ENCODE measurements at regions not wholly inside any gene's neighbourhood (a gene's known extent, or its start where the extent isn't known, plus 50 kb on each side); places are given as distances from the start of the nearest gene placed in this dataset.
"Not testable (repeated sequence)": the region's sequence is repeated elsewhere in the genome, so short reads cannot be mapped to it uniquely, and the experiment has no call there.

GRCh38 chrX:46235778-46236177, 309.4 kb downstream of the ZNF674 start:
- TF ChIP-seq CTCF (IDR thresholded peaks at IDR 0.05; ENCODE audit: poor library complexity, severe bottlenecking): no peak
- ATAC-seq (ENCODE audit: low read depth) (no peak), DNase-seq (ENCODE audit: low spot score) (no peak)
- no peaks in the 10 kb centered on the region for H3K9me3 ChIP-seq (ENCODE audit: severe bottlenecking)
- no peaks in the 10 kb centered on the region for H3K4me1 ChIP-seq (ENCODE audit: insufficient read depth, poor library complexity, severe bottlenecking)
- no peaks in the 10 kb centered on the region for H3K36me3 ChIP-seq (ENCODE audit: low read depth)
- H3K27me3 ChIP-seq (ENCODE audit: insufficient read depth, poor library complexity, severe bottlenecking): no peaks in the 10 kb centered on the region
- no peak overlapping the region for H3K4me3 ChIP-seq (ENCODE audit: severe bottlenecking)
- H3K27ac ChIP-seq (ENCODE audit: poor library complexity, severe bottlenecking): no peak overlapping the region

- DNase-seq (ENCODE audit: low spot score): no peak
- Histone ChIP-seq H3K27me3 (ENCODE audit: insufficient read depth, poor library complexity, severe bottlenecking) (no peaks in the 10 kb centered on the region), H3K4me1 (ENCODE audit: insufficient read depth, poor library complexity, severe bottlenecking) (no peaks in the 10 kb centered on the region), H3K36me3 (ENCODE audit: low read depth) (no peaks in the 10 kb centered on the region), H3K27ac (ENCODE audit: poor library complexity, severe bottlenecking) (no peak overlapping the region), H3K9me3 (ENCODE audit: severe bottlenecking) (no peaks in the 10 kb centered on the region), H3K4me3 (ENCODE audit: severe bottlenecking) (no peak overlapping the region)
- ATAC-seq (ENCODE audit: low read depth): no peak
- no peak for TF ChIP-seq CTCF (IDR thresholded peaks at IDR 0.05; ENCODE audit: poor library complexity, severe bottlenecking)
Observed at GRCh38 chrX:46234775-46235174, 310.4 kb downstream of the ZNF674 start.

GRCh38 chrX:46228389-46228788, 316.8 kb downstream of the ZNF674 start:
- TF ChIP-seq CTCF (IDR thresholded peaks at IDR 0.05; ENCODE audit: poor library complexity, severe bottlenecking): no peak
- Histone ChIP-seq H3K4me1 (ENCODE audit: insufficient read depth, poor library complexity, severe bottlenecking) (no peaks in the 10 kb centered on the region), H3K27me3 (ENCODE audit: insufficient read depth, poor library complexity, severe bottlenecking) (no peaks in the 10 kb centered on the region)

GRCh38 chrX:46226422-46226821, 318.8 kb downstream of the ZNF674 start:
- H3K9me3 ChIP-seq (ENCODE audit: severe bottlenecking): no peaks in the 10 kb centered on the region
- no peaks in the 10 kb centered on the region for H3K27me3 ChIP-seq (ENCODE audit: insufficient read depth, poor library complexity, severe bottlenecking)
- no peak overlapping the region for H3K27ac ChIP-seq (ENCODE audit: poor library complexity, severe bottlenecking)
- no peak overlapping the region for H3K4me3 ChIP-seq (ENCODE audit: severe bottlenecking)
- TF ChIP-seq CTCF (IDR thresholded peaks at IDR 0.05; ENCODE audit: poor library complexity, severe bottlenecking): no peak
- no peak for ATAC-seq (ENCODE audit: low read depth)
- no peak for DNase-seq (ENCODE audit: low spot score)
- no peaks in the 10 kb centered on the region for H3K4me1 ChIP-seq (ENCODE audit: insufficient read depth, poor library complexity, severe bottlenecking)
- H3K36me3 ChIP-seq (ENCODE audit: low read depth): no peaks in the 10 kb centered on the region

More at GRCh38 chrX:46228389-46228788, 316.8 kb downstream of the ZNF674 start:
- H3K27ac ChIP-seq (ENCODE audit: poor library complexity, severe bottlenecking): no peak overlapping the region
- H3K4me3 ChIP-seq (ENCODE audit: severe bottlenecking): no peak overlapping the region
- no peaks in the 10 kb centered on the region for H3K36me3 ChIP-seq (ENCODE audit: low read depth)
- no peak for ATAC-seq (ENCODE audit: low read depth)
- no peaks in the 10 kb centered on the region for H3K9me3 ChIP-seq (ENCODE audit: severe bottlenecking)
- DNase-seq (ENCODE audit: low spot score): no peak

- H3K4me1 ChIP-seq (ENCODE audit: insufficient read depth, poor library complexity, severe bottlenecking); H3K4me3 ChIP-seq (ENCODE audit: severe bottlenecking); ATAC-seq (ENCODE audit: low read depth); H3K36me3 ChIP-seq (ENCODE audit: low read depth); H3K27ac ChIP-seq (ENCODE audit: poor library complexity, severe bottlenecking); H3K9me3 ChIP-seq (ENCODE audit: severe bottlenecking); H3K27me3 ChIP-seq (ENCODE audit: insufficient read depth, poor library complexity, severe bottlenecking); DNase-seq (ENCODE audit: low spot score): not testable (repeated sequence)
Observed at GRCh38 chrX:46223499-46223898, 321.7 kb downstream of the ZNF674 start.

Data from RWPE2 (cell line).